WTC11 (cell line): ENCODE measurements at regions not wholly inside any gene's neighbourhood (a gene's known extent, or its start where the extent isn't known, plus 50 kb on each side); places are given as distances from the start of the nearest gene placed in this dataset.

Experiments used
- ATAC-seq: fragments of 200-7000 bp; cut with Tn5 transposase; 2 replicates; pipeline ENCODE4 v1.10.0; 2021; ENCODE audit warnings: mild to moderate bottlenecking, moderate library complexity
- CTCF ChIA-PET: fragments of 300-600 bp; sonication (Branson Sonifier 250); formaldehyde crosslinking; loops from one replicate; lab custom pipeline; 2021; ENCODE audit warnings: antibody characterized with exemption; lab: Charles Lee
- POLR2A ChIA-PET: fragments of 350-600 bp; sonication (Branson Sonifier 250); formaldehyde crosslinking; loops from one replicate; lab custom pipeline; 2021; ENCODE audit warnings: antibody characterized with exemption; lab: Charles Lee
- DNase-seq: peaks from one replicate; pipeline ENCODE4 v3.0.0; 2021; ENCODE audit warnings: low spot score
- H3K27ac Mint-ChIP-seq: 2 replicates; pipeline ENCODE4 v1.8.0; 2021; ENCODE audit warnings: mixed read lengths
- H3K27me3 Mint-ChIP-seq: 2 replicates; pipeline ENCODE4 v1.8.0; 2021; ENCODE audit warnings: low read depth, mild to moderate bottlenecking, moderate library complexity, mixed read lengths
- H3K36me3 Mint-ChIP-seq: 2 replicates; pipeline ENCODE4 v1.8.0; 2021; ENCODE audit warnings: mixed read lengths
- H3K4me1 Mint-ChIP-seq: 2 replicates; pipeline ENCODE4 v1.8.0; 2022; ENCODE audit warnings: mixed read lengths
- H3K4me3 Mint-ChIP-seq: 2 replicates; pipeline ENCODE4 v1.8.0; 2021; ENCODE audit warnings: mild to moderate bottlenecking, moderate library complexity, mixed read lengths
- H3K9me3 Mint-ChIP-seq: 2 replicates; pipeline ENCODE4 v1.8.0; 2021; ENCODE audit warnings: mixed read lengths
- ELF4 ChIP-seq: sonication (generic); formaldehyde crosslinking; IDR thresholded peaks from 2 replicates; pipeline ENCODE4 v1.8.1; 2022; ENCODE audit warnings: low read depth, mild to moderate bottlenecking, moderate library complexity, missing genetic modification reagents
- ETV6 ChIP-seq: sonication (generic); formaldehyde crosslinking; IDR thresholded peaks from 2 replicates; pipeline ENCODE4 v1.8.1; 2022; ENCODE audit warnings: mild to moderate bottlenecking, missing genetic modification reagents
- FOXK1 ChIP-seq: sonication (generic); formaldehyde crosslinking; IDR thresholded peaks from 2 replicates; pipeline ENCODE4 v1.8.0; 2022; ENCODE audit warnings: mild to moderate bottlenecking, moderate library complexity, missing genetic modification reagents
- NFE2L1 ChIP-seq: sonication (generic); formaldehyde crosslinking; IDR thresholded peaks from 2 replicates; pipeline ENCODE4 v1.8.1; 2023; ENCODE audit warnings: missing genetic modification reagents
- NR1H2 ChIP-seq: sonication (generic); formaldehyde crosslinking; IDR thresholded peaks from 2 replicates; pipeline ENCODE4 v1.9.0; 2021; ENCODE audit warnings: mild to moderate bottlenecking, moderate library complexity, missing genetic modification reagents
- NR3C1 ChIP-seq: sonication (generic); formaldehyde crosslinking; conservative IDR thresholded peaks from 2 replicates; pipeline ENCODE4 v1.8.1; 2023; ENCODE audit warnings: low read depth, mild to moderate bottlenecking, missing genetic modification reagents
- PREB ChIP-seq: sonication (generic); formaldehyde crosslinking; IDR thresholded peaks from 2 replicates; pipeline ENCODE4 v1.8.1; 2022; ENCODE audit warnings: mild to moderate bottlenecking, missing genetic modification reagents, moderate library complexity, borderline replicate concordance
- PRRX2 ChIP-seq: fragments of 250-450 bp; sonication (Bioruptor Pico); IDR thresholded peaks from 2 replicates; pipeline ENCODE4 v1.8.0; 2021; ENCODE audit warnings: mild to moderate bottlenecking
- SMAD3 ChIP-seq: sonication (generic); formaldehyde crosslinking; IDR thresholded peaks from 2 replicates; pipeline ENCODE4 v1.8.0; 2022; ENCODE audit warnings: missing genetic modification reagents, mild to moderate bottlenecking, borderline replicate concordance
- TEAD1 ChIP-seq: sonication (generic); formaldehyde crosslinking; IDR thresholded peaks from 2 replicates; pipeline ENCODE4 v1.8.0; 2022; ENCODE audit warnings: mild to moderate bottlenecking, missing genetic modification reagents
- ZMAT4 ChIP-seq: fragments of 250-450 bp; sonication (Bioruptor Pico); IDR thresholded peaks from 2 replicates; pipeline ENCODE4 v1.9.0; 2021; ENCODE audit warnings: mild to moderate bottlenecking
- ZNF121 ChIP-seq: sonication (generic); formaldehyde crosslinking; IDR thresholded peaks from 2 replicates; pipeline ENCODE4 v1.8.0; 2023; ENCODE audit warnings: missing genetic modification reagents
- ZNF138 ChIP-seq: sonication (generic); formaldehyde crosslinking; conservative IDR thresholded peaks from 2 replicates; pipeline ENCODE4 v1.8.1; 2022; ENCODE audit warnings: mild to moderate bottlenecking, moderate library complexity, missing genetic modification reagents
- TF ChIP-seq, protein P1 (sequence below): sonication (generic); formaldehyde crosslinking; IDR thresholded peaks from 2 replicates; pipeline ENCODE4 v1.8.0; 2022; ENCODE audit warnings: mild to moderate bottlenecking, missing genetic modification reagents
- TF ChIP-seq, protein P2 (sequence below): sonication (generic); formaldehyde crosslinking; conservative IDR thresholded peaks from 2 replicates; pipeline ENCODE4 v1.8.1; 2023; ENCODE audit warnings: mild to moderate bottlenecking, low read depth, missing genetic modification reagents, moderate library complexity
- TF ChIP-seq, protein P3 (sequence below): sonication (generic); formaldehyde crosslinking; IDR thresholded peaks from 2 replicates; pipeline ENCODE4 v1.8.0; 2023; ENCODE audit warnings: missing genetic modification reagents, mild to moderate bottlenecking, borderline replicate concordance

DNA sequence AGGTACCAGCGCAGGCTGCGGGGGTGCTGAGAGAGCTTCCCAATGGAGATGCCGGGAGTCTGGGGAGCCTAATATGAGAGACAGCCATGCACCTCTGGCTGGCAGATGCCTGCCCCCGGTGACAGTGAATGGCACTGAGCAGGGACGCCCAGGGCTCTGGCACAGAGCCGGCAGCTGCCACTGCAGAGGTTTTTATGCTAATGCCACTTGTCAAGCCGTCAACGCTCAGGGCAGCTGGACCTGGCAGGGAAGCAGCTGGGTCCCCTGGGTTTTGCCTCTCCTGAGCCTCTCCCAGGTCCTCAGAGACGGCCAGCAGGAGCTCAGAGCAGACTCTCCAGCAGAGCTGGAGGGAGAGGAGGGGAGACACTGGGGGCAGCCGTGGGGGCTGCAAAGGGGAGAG lies 573.6 kb downstream of the BUD13 start:
- peaks cover 14% of the 10 kb centered on the region for H3K4me1 Mint-ChIP-seq
- ATAC-seq (peak; percentile 32), DNase-seq (no peak)
- CTCF ChIA-PET = interaction anchor here (0.8 to 2.1 kb wide), 4 partner anchors 17 to 300 kb away, joined by 4 to 8 read pairs (median 5); no protein-coding TSS in a partner anchor
- H3K27ac Mint-ChIP-seq = no peak overlapping the region
- TF ChIP-seq PREB (CRISPR knock-in tag) (no peak), TEAD1 (CRISPR knock-in tag) (no peak), NR1H2 (CRISPR knock-in tag) (no peak), NR3C1 (no peak), ZNF121 (CRISPR knock-in tag) (no peak), ELF4 (CRISPR knock-in tag) (no peak), SMAD3 (CRISPR knock-in tag) (no peak), NFE2L1 (CRISPR knock-in tag) (no peak)
- TF ChIP-seq, all 79 proteins: peak for 0
- POLR2A ChIA-PET = interaction anchor here (0.6 kb wide), 1 partner anchor 139 kb away, joined by 3 read pairs; no protein-coding TSS in a partner anchor
- peaks cover 7% of the 10 kb centered on the region for H3K27me3 Mint-ChIP-seq
- no peaks in the 10 kb centered on the region for H3K9me3 Mint-ChIP-seq
- H3K4me3 Mint-ChIP-seq = no peak overlapping the region
- H3K36me3 Mint-ChIP-seq = no peaks in the 10 kb centered on the region

DNA sequence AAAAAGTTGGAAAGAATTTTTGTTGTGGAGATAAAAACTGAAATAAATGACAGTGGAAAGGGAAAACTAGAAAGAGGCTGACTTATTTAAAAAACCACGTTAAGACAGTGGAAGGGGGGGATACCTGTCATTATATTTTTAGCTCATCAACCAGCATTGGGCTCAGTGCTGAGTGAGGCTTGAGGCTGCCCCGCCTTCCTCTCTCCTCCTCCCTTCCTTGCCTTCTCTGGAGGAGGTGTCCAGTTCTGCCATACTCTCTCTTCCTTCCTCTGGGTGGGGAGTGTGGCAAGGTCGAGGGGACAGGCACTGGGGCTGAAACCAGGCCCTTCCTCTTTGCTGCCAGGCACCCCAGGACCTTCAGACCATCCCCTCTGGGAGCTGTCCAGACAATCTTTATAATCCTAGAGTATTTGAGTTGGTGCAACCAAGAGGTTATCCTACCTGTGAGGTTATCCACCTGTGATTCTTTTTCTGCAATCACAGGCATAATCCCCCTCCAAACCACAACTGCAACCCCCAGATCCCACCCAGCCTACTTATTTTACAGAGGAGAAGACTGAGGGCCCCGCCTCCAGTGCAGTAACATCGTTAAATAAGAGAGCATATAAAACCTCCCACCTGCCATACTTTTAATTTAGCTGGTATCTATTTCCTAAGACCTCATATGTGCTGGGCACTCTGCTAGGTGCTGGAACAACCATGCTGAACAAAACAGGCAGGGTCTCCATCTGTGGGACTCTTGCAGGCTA lies 578.5 kb downstream of the BUD13 start:
- H3K27ac Mint-ChIP-seq = peak overlapping the region; percentile 88
- POLR2A ChIA-PET = no interaction called here
- CTCF ChIA-PET = interaction anchor here (0.7 to 2.0 kb wide), 9 partner anchors 9 to 87 kb away, joined by 3 to 18 read pairs (median 4); no protein-coding TSS in a partner anchor

More for the DNA sequence above, 578.5 kb downstream of the BUD13 start:
- peaks cover 11% of the 10 kb centered on the region for H3K27me3 Mint-ChIP-seq
- H3K4me1 Mint-ChIP-seq = peaks cover 43% of the 10 kb centered on the region
- no peaks in the 10 kb centered on the region for H3K36me3 Mint-ChIP-seq
- ATAC-seq (peak; percentile 17; the same call in 1 of the 2 replicates), DNase-seq (no peak)
- TF ChIP-seq, protein P1, sequence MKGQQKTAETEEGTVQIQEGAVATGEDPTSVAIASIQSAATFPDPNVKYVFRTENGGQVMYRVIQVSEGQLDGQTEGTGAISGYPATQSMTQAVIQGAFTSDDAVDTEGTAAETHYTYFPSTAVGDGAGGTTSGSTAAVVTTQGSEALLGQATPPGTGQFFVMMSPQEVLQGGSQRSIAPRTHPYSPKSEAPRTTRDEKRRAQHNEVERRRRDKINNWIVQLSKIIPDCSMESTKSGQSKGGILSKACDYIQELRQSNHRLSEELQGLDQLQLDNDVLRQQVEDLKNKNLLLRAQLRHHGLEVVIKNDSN (CRISPR knock-in tag) = no peak
- TF ChIP-seq, protein P2, sequence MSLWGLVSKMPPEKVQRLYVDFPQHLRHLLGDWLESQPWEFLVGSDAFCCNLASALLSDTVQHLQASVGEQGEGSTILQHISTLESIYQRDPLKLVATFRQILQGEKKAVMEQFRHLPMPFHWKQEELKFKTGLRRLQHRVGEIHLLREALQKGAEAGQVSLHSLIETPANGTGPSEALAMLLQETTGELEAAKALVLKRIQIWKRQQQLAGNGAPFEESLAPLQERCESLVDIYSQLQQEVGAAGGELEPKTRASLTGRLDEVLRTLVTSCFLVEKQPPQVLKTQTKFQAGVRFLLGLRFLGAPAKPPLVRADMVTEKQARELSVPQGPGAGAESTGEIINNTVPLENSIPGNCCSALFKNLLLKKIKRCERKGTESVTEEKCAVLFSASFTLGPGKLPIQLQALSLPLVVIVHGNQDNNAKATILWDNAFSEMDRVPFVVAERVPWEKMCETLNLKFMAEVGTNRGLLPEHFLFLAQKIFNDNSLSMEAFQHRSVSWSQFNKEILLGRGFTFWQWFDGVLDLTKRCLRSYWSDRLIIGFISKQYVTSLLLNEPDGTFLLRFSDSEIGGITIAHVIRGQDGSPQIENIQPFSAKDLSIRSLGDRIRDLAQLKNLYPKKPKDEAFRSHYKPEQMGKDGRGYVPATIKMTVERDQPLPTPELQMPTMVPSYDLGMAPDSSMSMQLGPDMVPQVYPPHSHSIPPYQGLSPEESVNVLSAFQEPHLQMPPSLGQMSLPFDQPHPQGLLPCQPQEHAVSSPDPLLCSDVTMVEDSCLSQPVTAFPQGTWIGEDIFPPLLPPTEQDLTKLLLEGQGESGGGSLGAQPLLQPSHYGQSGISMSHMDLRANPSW (CRISPR knock-in tag) = no peak
- TF ChIP-seq PRRX2 (no peak), ZMAT4 (CRISPR knock-in tag) (no peak), FOXK1 (CRISPR knock-in tag) (no peak), ETV6 (CRISPR knock-in tag) (no peak), ZNF138 (CRISPR knock-in tag) (no peak)
- TF ChIP-seq, protein P3, sequence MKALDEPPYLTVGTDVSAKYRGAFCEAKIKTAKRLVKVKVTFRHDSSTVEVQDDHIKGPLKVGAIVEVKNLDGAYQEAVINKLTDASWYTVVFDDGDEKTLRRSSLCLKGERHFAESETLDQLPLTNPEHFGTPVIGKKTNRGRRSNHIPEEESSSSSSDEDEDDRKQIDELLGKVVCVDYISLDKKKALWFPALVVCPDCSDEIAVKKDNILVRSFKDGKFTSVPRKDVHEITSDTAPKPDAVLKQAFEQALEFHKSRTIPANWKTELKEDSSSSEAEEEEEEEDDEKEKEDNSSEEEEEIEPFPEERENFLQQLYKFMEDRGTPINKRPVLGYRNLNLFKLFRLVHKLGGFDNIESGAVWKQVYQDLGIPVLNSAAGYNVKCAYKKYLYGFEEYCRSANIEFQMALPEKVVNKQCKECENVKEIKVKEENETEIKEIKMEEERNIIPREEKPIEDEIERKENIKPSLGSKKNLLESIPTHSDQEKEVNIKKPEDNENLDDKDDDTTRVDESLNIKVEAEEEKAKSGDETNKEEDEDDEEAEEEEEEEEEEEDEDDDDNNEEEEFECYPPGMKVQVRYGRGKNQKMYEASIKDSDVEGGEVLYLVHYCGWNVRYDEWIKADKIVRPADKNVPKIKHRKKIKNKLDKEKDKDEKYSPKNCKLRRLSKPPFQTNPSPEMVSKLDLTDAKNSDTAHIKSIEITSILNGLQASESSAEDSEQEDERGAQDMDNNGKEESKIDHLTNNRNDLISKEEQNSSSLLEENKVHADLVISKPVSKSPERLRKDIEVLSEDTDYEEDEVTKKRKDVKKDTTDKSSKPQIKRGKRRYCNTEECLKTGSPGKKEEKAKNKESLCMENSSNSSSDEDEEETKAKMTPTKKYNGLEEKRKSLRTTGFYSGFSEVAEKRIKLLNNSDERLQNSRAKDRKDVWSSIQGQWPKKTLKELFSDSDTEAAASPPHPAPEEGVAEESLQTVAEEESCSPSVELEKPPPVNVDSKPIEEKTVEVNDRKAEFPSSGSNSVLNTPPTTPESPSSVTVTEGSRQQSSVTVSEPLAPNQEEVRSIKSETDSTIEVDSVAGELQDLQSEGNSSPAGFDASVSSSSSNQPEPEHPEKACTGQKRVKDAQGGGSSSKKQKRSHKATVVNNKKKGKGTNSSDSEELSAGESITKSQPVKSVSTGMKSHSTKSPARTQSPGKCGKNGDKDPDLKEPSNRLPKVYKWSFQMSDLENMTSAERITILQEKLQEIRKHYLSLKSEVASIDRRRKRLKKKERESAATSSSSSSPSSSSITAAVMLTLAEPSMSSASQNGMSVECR (CRISPR knock-in tag) = no peak
- peak overlapping the region; percentile 76 for H3K4me3 Mint-ChIP-seq
- no peaks in the 10 kb centered on the region for H3K9me3 Mint-ChIP-seq
